GM21825 (cell line): ENCODE measurements at regions not wholly inside any gene's neighbourhood (a gene's known extent, or its start where the extent isn't known, plus 50 kb on each side); places are given as distances from the start of the nearest gene placed in this dataset.
"Not testable (repeated sequence)": the region's sequence is repeated elsewhere in the genome, so short reads cannot be mapped to it uniquely, and the experiment has no call there.

Source experiments
- ATAC-seq: cut with Tn5 transposase; IDR thresholded peaks from one replicate; pipeline ENCODE4 v1.9.1; 2021; ENCODE audit warnings: mild to moderate bottlenecking, moderate library complexity; ENCODE audit not compliant: unreplicated experiment

GRCh38 chr18:49697049-49697448 lies 116.3 kb downstream of the ACAA2 start:
- no peak for ATAC-seq

GRCh38 chr18:49694402-49694801 lies 118.9 kb downstream of the ACAA2 start:
- ATAC-seq, result no peak

GRCh38 chr18:49693717-49694005 lies 119.7 kb downstream of the ACAA2 start:
- ATAC-seq, result no peak

- no peak for ATAC-seq
Measured at GRCh38 chr18:49692906-49693716, 120.2 kb downstream of the ACAA2 start.

GRCh38 chr18:49691177-49691608 lies 122.1 kb downstream of the ACAA2 start:
- ATAC-seq, result no peak

- no peak for ATAC-seq
Measured at GRCh38 chr18:49690312-49690711, 123.0 kb downstream of the ACAA2 start.

- ATAC-seq, result no peak
Measured at GRCh38 chr18:49685231-49685942, 123.5 kb downstream of the LIPG start.

- not testable (repeated sequence) for ATAC-seq
Measured at GRCh38 chr18:49682803-49683190, 120.9 kb downstream of the LIPG start.

- no peak for ATAC-seq
Measured at GRCh38 chr18:49682173-49682802, 120.4 kb downstream of the LIPG start.

- ATAC-seq, result no peak
Measured at GRCh38 chr18:49681387-49681786, 119.5 kb downstream of the LIPG start.

- no peak for ATAC-seq
Measured at GRCh38 chr18:49678440-49678839, 116.6 kb downstream of the LIPG start.

GRCh38 chr18:49677762-49678413 lies 116.0 kb downstream of the LIPG start:
- ATAC-seq, result peak; percentile 66

- no peak for ATAC-seq
Measured at GRCh38 chr18:49677081-49677480, 115.2 kb downstream of the LIPG start.

- no peak for ATAC-seq
Measured at GRCh38 chr18:49673281-49673680, 111.4 kb downstream of the LIPG start.

- ATAC-seq, result no peak
Measured at GRCh38 chr18:49672853-49673252, 111.0 kb downstream of the LIPG start.

GRCh38 chr18:49669403-49669802 lies 107.5 kb downstream of the LIPG start:
- no peak for ATAC-seq

GRCh38 chr18:49668574-49669275 lies 106.9 kb downstream of the LIPG start:
- no peak for ATAC-seq

- no peak for ATAC-seq
Measured at GRCh38 chr18:49667462-49667861, 105.6 kb downstream of the LIPG start.

GRCh38 chr18:49666045-49666775 lies 104.4 kb downstream of the LIPG start:
- ATAC-seq, result no peak
